ENCODE measurements at regions not wholly inside any gene's neighbourhood (a gene's known extent, or its start where the extent isn't known, plus 50 kb on each side); places are given as distances from the start of the nearest gene placed in this dataset.

DNA sequence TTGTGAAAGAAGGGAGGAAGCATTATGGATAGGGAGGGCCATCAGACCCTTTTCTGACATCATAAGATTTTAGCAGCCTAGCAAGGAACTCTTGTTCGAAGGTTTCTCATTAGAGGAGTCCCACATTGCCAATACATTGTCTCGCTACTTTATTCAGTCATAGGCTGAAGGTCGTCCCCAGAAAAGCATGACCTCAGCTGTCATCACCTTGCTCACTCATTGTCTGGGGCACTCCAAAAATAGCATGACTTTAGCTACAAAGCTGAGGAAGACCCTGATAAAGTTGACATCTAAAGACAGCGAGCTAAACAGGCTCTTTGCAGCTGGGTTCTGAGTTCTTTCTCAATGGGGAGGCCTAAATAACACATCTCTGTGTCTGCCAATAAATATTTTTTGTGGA, 112.4 kb upstream of the PTPRR start:
- intact Hi-C loops (cut with DNase I): no loop called here
- WGBS, 2 donors: 23 to 31% methylated on average over 4 of the region's 4 CpGs

GRCh38 chr12:71029302-71029701, 108.8 kb upstream of the PTPRR start:
- no peak for ATAC-seq
- Histone ChIP-seq H3K36me3 (no peaks in the 10 kb centered on the region), H3K4me3 (no peak overlapping the region), H3K27me3 (no peaks in the 10 kb centered on the region), H3K9me3 (peaks cover 0 to 8% (median 0%) of the 10 kb centered on the region in 11 donors), H3K27ac (no peak overlapping the region), H3K4me1 (no peaks in the 10 kb centered on the region)
- DNase-seq: no peak
- intact Hi-C loops (cut with DNase I): no loop called here
- TF ChIP-seq, protein P1, sequence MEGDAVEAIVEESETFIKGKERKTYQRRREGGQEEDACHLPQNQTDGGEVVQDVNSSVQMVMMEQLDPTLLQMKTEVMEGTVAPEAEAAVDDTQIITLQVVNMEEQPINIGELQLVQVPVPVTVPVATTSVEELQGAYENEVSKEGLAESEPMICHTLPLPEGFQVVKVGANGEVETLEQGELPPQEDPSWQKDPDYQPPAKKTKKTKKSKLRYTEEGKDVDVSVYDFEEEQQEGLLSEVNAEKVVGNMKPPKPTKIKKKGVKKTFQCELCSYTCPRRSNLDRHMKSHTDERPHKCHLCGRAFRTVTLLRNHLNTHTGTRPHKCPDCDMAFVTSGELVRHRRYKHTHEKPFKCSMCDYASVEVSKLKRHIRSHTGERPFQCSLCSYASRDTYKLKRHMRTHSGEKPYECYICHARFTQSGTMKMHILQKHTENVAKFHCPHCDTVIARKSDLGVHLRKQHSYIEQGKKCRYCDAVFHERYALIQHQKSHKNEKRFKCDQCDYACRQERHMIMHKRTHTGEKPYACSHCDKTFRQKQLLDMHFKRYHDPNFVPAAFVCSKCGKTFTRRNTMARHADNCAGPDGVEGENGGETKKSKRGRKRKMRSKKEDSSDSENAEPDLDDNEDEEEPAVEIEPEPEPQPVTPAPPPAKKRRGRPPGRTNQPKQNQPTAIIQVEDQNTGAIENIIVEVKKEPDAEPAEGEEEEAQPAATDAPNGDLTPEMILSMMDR (IDR thresholded peaks at IDR 0.05): no peak
- WGBS, 2 donors: 26 to 44% methylated on average over 3 of the region's 3 CpGs

More for the DNA sequence above, 112.4 kb upstream of the PTPRR start:
- no peaks in the 10 kb centered on the region for H3K27me3 ChIP-seq
- TF ChIP-seq, protein P1 (IDR thresholded peaks at IDR 0.05): no peak
- no peak overlapping the region for H3K4me3 ChIP-seq
- H3K27ac ChIP-seq: no peak overlapping the region
- H3K4me1 ChIP-seq: no peaks in the 10 kb centered on the region
- DNase-seq: no peak
- peak in 3 of 8 donors; percentile 26 to 85 (median 39) for ATAC-seq
- no peaks in the 10 kb centered on the region for H3K36me3 ChIP-seq
- H3K9me3 ChIP-seq: peaks cover 0 to 12% (median 0%) of the 10 kb centered on the region in 11 donors

DNA sequence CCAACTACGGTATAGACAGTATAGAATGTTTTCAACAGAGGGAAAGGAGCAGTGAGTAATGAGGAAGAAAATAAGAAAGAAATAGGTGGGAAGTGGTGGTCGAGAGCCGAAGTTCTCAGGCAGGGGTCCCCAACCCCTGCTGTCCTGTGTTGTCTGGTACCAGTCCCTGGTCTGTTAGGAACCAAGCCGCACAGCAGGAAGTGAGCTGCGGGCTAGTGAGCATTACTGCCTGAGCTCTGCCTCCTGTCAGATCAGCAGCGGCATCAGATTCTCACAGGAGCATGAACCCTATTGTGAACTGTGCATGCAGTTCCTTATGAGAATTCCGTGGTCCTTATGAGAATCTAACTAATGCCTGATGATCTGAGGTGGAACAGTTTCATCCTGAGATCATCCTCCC, 107.3 kb upstream of the PTPRR start:
- no peak for ATAC-seq
- H3K27ac ChIP-seq: no peak overlapping the region
- DNase-seq: no peak
- H3K9me3 ChIP-seq: no peaks in the 10 kb centered on the region
- H3K27me3 ChIP-seq: no peaks in the 10 kb centered on the region
- TF ChIP-seq, protein P1 (IDR thresholded peaks at IDR 0.05): no peak
- no peaks in the 10 kb centered on the region for H3K36me3 ChIP-seq
- no peaks in the 10 kb centered on the region for H3K4me1 ChIP-seq
- 60% methylated on average over 7 of the region's 7 CpGs for WGBS, 2 donors
- intact Hi-C loops (cut with DNase I): no loop called here
- no peak overlapping the region for H3K4me3 ChIP-seq

GRCh38 chr12:71024827-71025226, 104.3 kb upstream of the PTPRR start:
- intact Hi-C loops (cut with DNase I): no loop called here
- H3K27me3 ChIP-seq: no peaks in the 10 kb centered on the region
- H3K4me1 ChIP-seq: no peaks in the 10 kb centered on the region
- DNase-seq (no peak), ATAC-seq (no peak)
- H3K9me3 ChIP-seq: no peaks in the 10 kb centered on the region
- TF ChIP-seq, protein P1 (IDR thresholded peaks at IDR 0.05): no peak
- 73 to 79% methylated on average over 2 of the region's 2 CpGs for WGBS, 2 donors
- no peaks in the 10 kb centered on the region for H3K36me3 ChIP-seq
- H3K27ac ChIP-seq: no peak overlapping the region
- no peak overlapping the region for H3K4me3 ChIP-seq
